HCT116 (cell line): ENCODE measurements at regions not wholly inside any gene's neighbourhood (a gene's known extent, or its start where the extent isn't known, plus 50 kb on each side); places are given as distances from the start of the nearest gene placed in this dataset.

Source experiments
- CEBPB ChIP-seq: IDR thresholded peaks from 2 replicates; pipeline ENCODE4 v1.6.1; 2012; ENCODE audit warnings: low read depth
- CTCF ChIP-seq, 3 experiments: fragments of 200-600 bp in 1 of 3; sonication (generic) in 1 of 3; IDR thresholded peaks in 2 of 3; conservative IDR thresholded peaks in 1 of 3; 2 replicates each; pipeline ENCODE4 v1.5.1; 2012 to 2017; ENCODE audit warnings: low read depth in 2 of 3, low read length in 2 of 3, antibody characterized with exemption in 1 of 3, borderline replicate concordance in 1 of 3, control low read depth in 1 of 3, mild to moderate bottlenecking in 1 of 3, mixed read lengths in 1 of 3, mixed run types in 1 of 3, moderate library complexity in 1 of 3; ENCODE audit not compliant: insufficient read depth in 1 of 3
- EGR1 ChIP-seq: IDR thresholded peaks from 2 replicates; pipeline ENCODE4 v1.6.1; 2012; ENCODE audit warnings: low read depth
- EZH2phosphoT487 ChIP-seq: fragments of 200-600 bp; IDR thresholded peaks from 2 replicates; pipeline ENCODE4 v1.6.1; 2018; ENCODE audit warnings: antibody characterized with exemption, borderline replicate concordance
- POLR2A ChIP-seq: IDR thresholded peaks from 2 replicates; pipeline ENCODE4 v1.7.0; 2011; ENCODE audit warnings: borderline replicate concordance; ENCODE audit not compliant: insufficient read depth, insufficient read length; ENCODE audit errors: extremely low read depth
- POLR2AphosphoS5 ChIP-seq: IDR thresholded peaks from 2 replicates; pipeline ENCODE4 v1.6.1; 2011; ENCODE audit warnings: mild to moderate bottlenecking, low read depth, low read length, moderate library complexity
- SRF ChIP-seq: IDR thresholded peaks from 2 replicates; pipeline ENCODE4 v1.6.1; 2012; ENCODE audit warnings: low read depth
- ZFX ChIP-seq: fragments of 450-650 bp; IDR thresholded peaks from 2 replicates; pipeline ENCODE4 v1.6.1; 2017
- TF ChIP-seq, protein P1 (sequence below): IDR thresholded peaks from 2 replicates; pipeline ENCODE4 v1.6.1; 2012; ENCODE audit warnings: low read depth

DNA sequence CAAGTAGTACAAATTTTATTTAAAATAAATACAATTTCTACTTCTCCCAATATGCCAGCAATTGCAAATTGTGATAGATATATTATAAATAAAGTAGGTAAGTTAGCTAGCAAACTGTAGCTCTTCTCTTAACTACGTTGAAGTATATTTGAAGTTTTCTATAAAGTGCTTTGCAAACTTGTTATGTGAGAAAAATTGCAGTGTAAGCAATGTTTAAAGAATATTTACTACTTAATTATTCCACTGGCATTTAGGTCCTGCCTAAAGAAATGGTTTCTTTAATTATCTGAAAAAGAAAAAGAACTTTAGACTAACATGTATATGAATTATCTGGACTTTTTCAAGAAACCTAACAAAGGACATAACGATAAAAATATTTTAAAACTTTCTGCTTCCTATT lies 1350.0 kb upstream of the CDH9 start:
- TF ChIP-seq CTCF (IDR thresholded peaks at IDR 0.05 in 2 of 3, conservative IDR thresholded peaks at IDR 0.05 in 1 of 3; ENCODE audit: borderline replicate concordance in 1 of 3, insufficient read depth in 1 of 3, low read depth in 2 of 3, low read length in 2 of 3) = no peak
- TF ChIP-seq POLR2AphosphoS5 = no peak
- no peak for TF ChIP-seq CEBPB
- TF ChIP-seq, protein P1, sequence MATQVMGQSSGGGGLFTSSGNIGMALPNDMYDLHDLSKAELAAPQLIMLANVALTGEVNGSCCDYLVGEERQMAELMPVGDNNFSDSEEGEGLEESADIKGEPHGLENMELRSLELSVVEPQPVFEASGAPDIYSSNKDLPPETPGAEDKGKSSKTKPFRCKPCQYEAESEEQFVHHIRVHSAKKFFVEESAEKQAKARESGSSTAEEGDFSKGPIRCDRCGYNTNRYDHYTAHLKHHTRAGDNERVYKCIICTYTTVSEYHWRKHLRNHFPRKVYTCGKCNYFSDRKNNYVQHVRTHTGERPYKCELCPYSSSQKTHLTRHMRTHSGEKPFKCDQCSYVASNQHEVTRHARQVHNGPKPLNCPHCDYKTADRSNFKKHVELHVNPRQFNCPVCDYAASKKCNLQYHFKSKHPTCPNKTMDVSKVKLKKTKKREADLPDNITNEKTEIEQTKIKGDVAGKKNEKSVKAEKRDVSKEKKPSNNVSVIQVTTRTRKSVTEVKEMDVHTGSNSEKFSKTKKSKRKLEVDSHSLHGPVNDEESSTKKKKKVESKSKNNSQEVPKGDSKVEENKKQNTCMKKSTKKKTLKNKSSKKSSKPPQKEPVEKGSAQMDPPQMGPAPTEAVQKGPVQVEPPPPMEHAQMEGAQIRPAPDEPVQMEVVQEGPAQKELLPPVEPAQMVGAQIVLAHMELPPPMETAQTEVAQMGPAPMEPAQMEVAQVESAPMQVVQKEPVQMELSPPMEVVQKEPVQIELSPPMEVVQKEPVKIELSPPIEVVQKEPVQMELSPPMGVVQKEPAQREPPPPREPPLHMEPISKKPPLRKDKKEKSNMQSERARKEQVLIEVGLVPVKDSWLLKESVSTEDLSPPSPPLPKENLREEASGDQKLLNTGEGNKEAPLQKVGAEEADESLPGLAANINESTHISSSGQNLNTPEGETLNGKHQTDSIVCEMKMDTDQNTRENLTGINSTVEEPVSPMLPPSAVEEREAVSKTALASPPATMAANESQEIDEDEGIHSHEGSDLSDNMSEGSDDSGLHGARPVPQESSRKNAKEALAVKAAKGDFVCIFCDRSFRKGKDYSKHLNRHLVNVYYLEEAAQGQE = no peak
- no peak for TF ChIP-seq SRF
- TF ChIP-seq EZH2phosphoT487 = no peak
- TF ChIP-seq EGR1 = no peak
- no peak for TF ChIP-seq ZFX
- no peak for TF ChIP-seq POLR2A
